ENCODE measurements at regions not wholly inside any gene's neighbourhood (a gene's known extent, or its start where the extent isn't known, plus 50 kb on each side); places are given as distances from the start of the nearest gene placed in this dataset.

DNA sequence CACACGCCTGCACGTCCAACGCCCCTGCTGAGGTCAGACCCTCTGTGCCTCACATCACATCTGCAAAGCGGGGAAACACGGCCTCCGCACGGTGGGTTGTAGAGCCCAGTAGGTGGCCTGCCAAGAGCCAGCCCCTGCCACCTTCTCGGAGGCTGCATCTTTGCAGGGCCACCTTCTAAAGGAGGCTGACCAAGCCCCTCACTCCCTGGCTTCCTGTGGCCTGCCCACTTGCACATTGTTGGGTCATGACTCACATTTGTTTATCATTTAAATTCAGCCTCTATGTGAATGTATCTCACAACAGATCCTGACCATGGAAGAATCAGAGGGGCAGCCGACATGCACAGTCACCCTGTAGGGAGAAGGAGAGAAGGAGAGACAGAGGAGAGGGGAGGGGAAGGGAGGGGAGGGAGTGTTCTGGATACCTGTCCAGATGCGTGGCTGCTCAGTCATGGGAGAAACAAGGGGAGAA, 319.5 kb upstream of the DIO3 start:
- Histone ChIP-seq H3K27me3 (ENCODE audit: insufficient read depth, low read depth, low read length) (no peaks in the 10 kb centered on the region), H3K9me2 (ENCODE audit: insufficient read depth, low read length) (no peaks in the 10 kb centered on the region), H3K79me2 (replicated peaks; ENCODE audit: insufficient read depth, low read length) (no peaks in the 10 kb centered on the region), H3K27ac (ENCODE audit: low read length) (no peak overlapping the region), H3K36me3 (ENCODE audit: insufficient read depth, low read length) (no peaks in the 10 kb centered on the region), H4K20me1 (ENCODE audit: insufficient read depth) (no peaks in the 10 kb centered on the region), H3K4me2 (ENCODE audit: low read length) (no peak overlapping the region), H2AFZ (ENCODE audit: low read depth, low read length) (no peak overlapping the region), H3K9ac (ENCODE audit: low read length) (no peak overlapping the region), H3K4me3 (ENCODE audit: low read length) (no peak overlapping the region), H3K9me3 (ENCODE audit: low read length) (no peaks in the 10 kb centered on the region), H3F3A (ENCODE audit: insufficient read depth, low read length, poor library complexity, severe bottlenecking) (no peaks in the 10 kb centered on the region)
- TF ChIP-seq SMC3 (conservative IDR thresholded peaks at IDR 0.05; ENCODE audit: poor library complexity), result no peak
- no peak for TF ChIP-seq MXI1 (conservative IDR thresholded peaks at IDR 0.05; ENCODE audit: poor library complexity, severe bottlenecking)
- TF ChIP-seq, protein P1, sequence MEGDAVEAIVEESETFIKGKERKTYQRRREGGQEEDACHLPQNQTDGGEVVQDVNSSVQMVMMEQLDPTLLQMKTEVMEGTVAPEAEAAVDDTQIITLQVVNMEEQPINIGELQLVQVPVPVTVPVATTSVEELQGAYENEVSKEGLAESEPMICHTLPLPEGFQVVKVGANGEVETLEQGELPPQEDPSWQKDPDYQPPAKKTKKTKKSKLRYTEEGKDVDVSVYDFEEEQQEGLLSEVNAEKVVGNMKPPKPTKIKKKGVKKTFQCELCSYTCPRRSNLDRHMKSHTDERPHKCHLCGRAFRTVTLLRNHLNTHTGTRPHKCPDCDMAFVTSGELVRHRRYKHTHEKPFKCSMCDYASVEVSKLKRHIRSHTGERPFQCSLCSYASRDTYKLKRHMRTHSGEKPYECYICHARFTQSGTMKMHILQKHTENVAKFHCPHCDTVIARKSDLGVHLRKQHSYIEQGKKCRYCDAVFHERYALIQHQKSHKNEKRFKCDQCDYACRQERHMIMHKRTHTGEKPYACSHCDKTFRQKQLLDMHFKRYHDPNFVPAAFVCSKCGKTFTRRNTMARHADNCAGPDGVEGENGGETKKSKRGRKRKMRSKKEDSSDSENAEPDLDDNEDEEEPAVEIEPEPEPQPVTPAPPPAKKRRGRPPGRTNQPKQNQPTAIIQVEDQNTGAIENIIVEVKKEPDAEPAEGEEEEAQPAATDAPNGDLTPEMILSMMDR (IDR thresholded peaks at IDR 0.05; ENCODE audit: poor library complexity, severe bottlenecking), result no peak
- no peak for TF ChIP-seq EZH2 (IDR thresholded peaks at IDR 0.05; ENCODE audit: borderline replicate concordance, insufficient read depth, low read length, poor library complexity, severe bottlenecking)
- TF ChIP-seq EP300 (conservative IDR thresholded peaks at IDR 0.05; ENCODE audit: poor library complexity, severe bottlenecking), result no peak
- TF ChIP-seq, protein P2, sequence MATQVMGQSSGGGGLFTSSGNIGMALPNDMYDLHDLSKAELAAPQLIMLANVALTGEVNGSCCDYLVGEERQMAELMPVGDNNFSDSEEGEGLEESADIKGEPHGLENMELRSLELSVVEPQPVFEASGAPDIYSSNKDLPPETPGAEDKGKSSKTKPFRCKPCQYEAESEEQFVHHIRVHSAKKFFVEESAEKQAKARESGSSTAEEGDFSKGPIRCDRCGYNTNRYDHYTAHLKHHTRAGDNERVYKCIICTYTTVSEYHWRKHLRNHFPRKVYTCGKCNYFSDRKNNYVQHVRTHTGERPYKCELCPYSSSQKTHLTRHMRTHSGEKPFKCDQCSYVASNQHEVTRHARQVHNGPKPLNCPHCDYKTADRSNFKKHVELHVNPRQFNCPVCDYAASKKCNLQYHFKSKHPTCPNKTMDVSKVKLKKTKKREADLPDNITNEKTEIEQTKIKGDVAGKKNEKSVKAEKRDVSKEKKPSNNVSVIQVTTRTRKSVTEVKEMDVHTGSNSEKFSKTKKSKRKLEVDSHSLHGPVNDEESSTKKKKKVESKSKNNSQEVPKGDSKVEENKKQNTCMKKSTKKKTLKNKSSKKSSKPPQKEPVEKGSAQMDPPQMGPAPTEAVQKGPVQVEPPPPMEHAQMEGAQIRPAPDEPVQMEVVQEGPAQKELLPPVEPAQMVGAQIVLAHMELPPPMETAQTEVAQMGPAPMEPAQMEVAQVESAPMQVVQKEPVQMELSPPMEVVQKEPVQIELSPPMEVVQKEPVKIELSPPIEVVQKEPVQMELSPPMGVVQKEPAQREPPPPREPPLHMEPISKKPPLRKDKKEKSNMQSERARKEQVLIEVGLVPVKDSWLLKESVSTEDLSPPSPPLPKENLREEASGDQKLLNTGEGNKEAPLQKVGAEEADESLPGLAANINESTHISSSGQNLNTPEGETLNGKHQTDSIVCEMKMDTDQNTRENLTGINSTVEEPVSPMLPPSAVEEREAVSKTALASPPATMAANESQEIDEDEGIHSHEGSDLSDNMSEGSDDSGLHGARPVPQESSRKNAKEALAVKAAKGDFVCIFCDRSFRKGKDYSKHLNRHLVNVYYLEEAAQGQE (IDR thresholded peaks at IDR 0.05; ENCODE audit: borderline replicate concordance), result no peak
- no peak for TF ChIP-seq RAD21 (conservative IDR thresholded peaks at IDR 0.05)
- TF ChIP-seq POLR2AphosphoS5 (IDR thresholded peaks at IDR 0.05), result no peak
- TF ChIP-seq TAF1 (IDR thresholded peaks at IDR 0.05; ENCODE audit: low read depth), result no peak

DNA sequence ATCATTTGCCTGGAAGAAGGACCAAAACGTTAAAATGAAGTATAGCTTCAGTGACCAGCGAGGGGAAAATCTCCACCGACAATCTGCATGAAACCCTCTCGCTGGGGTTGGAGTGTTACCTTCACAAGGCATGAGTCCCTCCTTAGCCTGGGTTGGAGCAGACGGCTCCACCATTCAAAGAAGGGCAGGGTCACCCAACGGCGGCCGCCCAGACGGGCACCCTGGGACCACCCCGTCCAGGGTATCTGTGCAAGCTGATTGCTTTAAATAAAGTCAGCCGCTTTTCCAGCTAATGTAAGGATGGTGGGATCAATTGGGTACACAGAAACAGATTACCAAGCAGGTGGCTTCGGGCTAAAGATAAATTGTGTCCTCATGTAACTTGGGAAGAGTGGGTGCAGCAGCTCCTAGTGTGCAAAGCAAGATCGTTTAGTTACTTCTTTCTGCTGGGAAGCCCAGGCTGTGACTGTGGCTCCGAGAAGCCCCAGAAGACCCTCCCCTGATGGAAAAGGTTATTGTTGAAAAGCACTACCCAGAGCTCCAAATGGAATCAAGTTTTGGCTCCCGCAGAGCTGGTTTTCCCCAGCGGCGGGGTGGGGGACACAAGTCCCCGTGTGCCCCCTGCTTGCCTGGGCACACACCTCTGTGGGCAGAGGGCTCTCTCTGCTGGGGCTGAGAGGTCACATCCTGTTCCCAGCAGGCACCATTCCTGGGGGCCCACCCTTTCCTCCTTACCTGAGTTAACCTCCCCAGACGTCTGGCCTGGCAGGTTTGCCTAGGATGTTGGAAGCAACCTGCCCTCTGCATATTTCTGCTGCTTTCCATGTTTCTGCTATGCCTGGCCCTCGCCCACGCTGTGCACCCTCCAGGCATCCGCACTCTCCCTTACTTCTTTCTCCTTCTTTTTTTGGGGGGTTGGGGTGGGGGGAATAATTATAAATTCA, 318.6 kb upstream of the DIO3 start:
- TF ChIP-seq SMC3 (conservative IDR thresholded peaks at IDR 0.05; ENCODE audit: poor library complexity) (no peak), POLR2AphosphoS5 (IDR thresholded peaks at IDR 0.05) (no peak), EZH2 (IDR thresholded peaks at IDR 0.05; ENCODE audit: borderline replicate concordance, insufficient read depth, low read length, poor library complexity, severe bottlenecking) (no peak), RAD21 (conservative IDR thresholded peaks at IDR 0.05) (no peak), MXI1 (conservative IDR thresholded peaks at IDR 0.05; ENCODE audit: poor library complexity, severe bottlenecking) (no peak), EP300 (conservative IDR thresholded peaks at IDR 0.05; ENCODE audit: poor library complexity, severe bottlenecking) (no peak), TAF1 (IDR thresholded peaks at IDR 0.05; ENCODE audit: low read depth) (no peak)
- TF ChIP-seq, protein P2 (IDR thresholded peaks at IDR 0.05; ENCODE audit: borderline replicate concordance), result no peak
- TF ChIP-seq, protein P1 (IDR thresholded peaks at IDR 0.05; ENCODE audit: poor library complexity, severe bottlenecking), result no peak
- no peak overlapping the region for H3K27ac ChIP-seq (ENCODE audit: low read length)
- no peaks in the 10 kb centered on the region for H3K79me2 ChIP-seq (replicated peaks; ENCODE audit: insufficient read depth, low read length)
- no peak overlapping the region for H3K9ac ChIP-seq (ENCODE audit: low read length)
- H3K4me3 ChIP-seq (ENCODE audit: low read length), result no peak overlapping the region
- no peaks in the 10 kb centered on the region for H3K9me2 ChIP-seq (ENCODE audit: insufficient read depth, low read length)
- no peak overlapping the region for H3K4me2 ChIP-seq (ENCODE audit: low read length)
- no peaks in the 10 kb centered on the region for H4K20me1 ChIP-seq (ENCODE audit: insufficient read depth)
- no peaks in the 10 kb centered on the region for H3K27me3 ChIP-seq (ENCODE audit: insufficient read depth, low read depth, low read length)
- no peaks in the 10 kb centered on the region for H3K36me3 ChIP-seq (ENCODE audit: insufficient read depth, low read length)
- H3K9me3 ChIP-seq (ENCODE audit: low read length), result no peaks in the 10 kb centered on the region
- H3F3A ChIP-seq (ENCODE audit: insufficient read depth, low read length, poor library complexity, severe bottlenecking), result no peaks in the 10 kb centered on the region
- no peak overlapping the region for H2AFZ ChIP-seq (ENCODE audit: low read depth, low read length)

All from neural cell (in vitro differentiated cells).